PFSK-1 (cell line): ENCODE measurements at regions not wholly inside any gene's neighbourhood (a gene's known extent, or its start where the extent isn't known, plus 50 kb on each side); places are given as distances from the start of the nearest gene placed in this dataset.

Experiments
- FOXP2 ChIP-seq: optimal IDR thresholded peaks from 2 replicates; pipeline ENCODE3; 2011; ENCODE audit warnings: borderline replicate concordance, control low read depth, inconsistent platforms; ENCODE audit not compliant: insufficient read depth; ENCODE audit errors: extremely low read length, extremely low read depth
- POLR2AphosphoS5 ChIP-seq: IDR thresholded peaks from 2 replicates; pipeline ENCODE4 v1.6.1; 2012; ENCODE audit warnings: low read depth, mild to moderate bottlenecking, control low read depth, low read length, moderate library complexity
- SIN3A ChIP-seq: IDR thresholded peaks from 2 replicates; pipeline ENCODE4 v1.6.1; 2012; ENCODE audit warnings: mild to moderate bottlenecking, low read length, moderate library complexity, borderline replicate concordance; ENCODE audit not compliant: insufficient read depth
- TAF1 ChIP-seq: IDR thresholded peaks from 2 replicates; pipeline ENCODE4 v1.6.1; 2012; ENCODE audit warnings: low read length, control low read depth, borderline replicate concordance; ENCODE audit not compliant: insufficient read depth

- TF ChIP-seq POLR2AphosphoS5 (no peak), SIN3A (no peak), TAF1 (no peak), FOXP2 (no peak)
These were observed 1294.0 kb downstream of the AACS start for GRCh38 chr12:126359216-126359615.
